AG09309 (cell line): ENCODE measurements at regions not wholly inside any gene's neighbourhood (a gene's known extent, or its start where the extent isn't known, plus 50 kb on each side); places are given as distances from the start of the nearest gene placed in this dataset.

Experiments
- DNase-seq: peaks from one replicate; pipeline ENCODE4 v3.0.0-alpha.2; 2010; ENCODE audit warnings: low read depth
- H3K4me3 ChIP-seq: 2 replicates; pipeline ENCODE4 v1.5.1; 2011; ENCODE audit warnings: mild to moderate bottlenecking, low read depth, low read length, moderate library complexity; ENCODE audit not compliant: control insufficient read depth
- CTCF ChIP-seq: IDR thresholded peaks from 2 replicates; pipeline ENCODE4 v1.5.1; 2011; ENCODE audit warnings: mild to moderate bottlenecking, low read depth, low read length, inconsistent platforms; ENCODE audit not compliant: insufficient read depth, control insufficient read depth; ENCODE audit errors: missing control alignments

GRCh38 chr18:44197832-44198611, 482.7 kb upstream of the SETBP1 start:
- no peak for TF ChIP-seq CTCF
- H3K4me3 ChIP-seq: no peak overlapping the region
- no peak for DNase-seq

- no peak for TF ChIP-seq CTCF
- DNase-seq: no peak
- H3K4me3 ChIP-seq: no peak overlapping the region
Measured at GRCh38 chr18:44198612-44199284, 481.9 kb upstream of the SETBP1 start.

GRCh38 chr18:44213293-44213692, 467.4 kb upstream of the SETBP1 start:
- DNase-seq: no peak
- no peak overlapping the region for H3K4me3 ChIP-seq
- TF ChIP-seq CTCF: no peak

- H3K4me3 ChIP-seq: no peak overlapping the region
- DNase-seq: no peak
- TF ChIP-seq CTCF: no peak
Measured at GRCh38 chr18:44214396-44214795, 466.3 kb upstream of the SETBP1 start.

- no peak for TF ChIP-seq CTCF
- H3K4me3 ChIP-seq: no peak overlapping the region
- no peak for DNase-seq
Measured at GRCh38 chr18:44216169-44216568, 464.5 kb upstream of the SETBP1 start.

- TF ChIP-seq CTCF: no peak
- DNase-seq: no peak
- H3K4me3 ChIP-seq: no peak overlapping the region
Measured at GRCh38 chr18:44227501-44227900, 453.2 kb upstream of the SETBP1 start.
